K562 (cell line): ENCODE measurements at regions not wholly inside any gene's neighbourhood (a gene's known extent, or its start where the extent isn't known, plus 50 kb on each side); places are given as distances from the start of the nearest gene placed in this dataset.

Source experiments
- ATAC-seq: fragments of 200-7000 bp; cut with Tn5 transposase; 3 replicates; pipeline ENCODE4 v1.9.1; 2020; ENCODE audit warnings: moderate library complexity
- BruUV-seq: library from RNA; stranded (reverse); fragments of 400-500 nt; replicated peaks from 2 replicates; lab custom pipeline; 2021; lab: Mats Ljungman, UMichigan
- CTCF ChIA-PET: fragments of 300-600 bp; formaldehyde crosslinking; extraction: SDS; loops from one replicate; lab custom pipeline; 2021; ENCODE audit warnings: low intra/inter-chr PET ratio; lab: Yijun Ruan, JAX
- POLR2A ChIA-PET: fragments of 300-600, 350-650 bp; sonication (Branson Sonifier 250); formaldehyde crosslinking; extraction: SDS; loops from one replicate; lab custom pipeline; 2021; ENCODE audit warnings: antibody characterized with exemption, inconsistent platforms; lab: Yijun Ruan, JAX
- DNase-seq, 4 experiments: peaks; one replicate each; pipeline versions ENCODE4 v3.0.0 to v3.0.0-alpha.2; 2011 to 2018; ENCODE audit warnings: low spot score in 3 of 4, mixed read lengths in 3 of 4; ENCODE audit errors: extremely low read depth in 1 of 4
- FAIRE-seq: peaks from 2 replicates; lab custom pipeline; 2011; peaks lifted over from hg19 to GRCh38; lab: Jason Lieb, UNC
- H2AFZ ChIP-seq: 2 replicates; pipeline ENCODE4 v1.6.0; 2011; ENCODE audit warnings: low read depth, low read length, control low read depth, inconsistent platforms
- H3K27ac ChIP-seq: fragments of 200-600 bp; 3 replicates; pipeline ENCODE4 v1.8.0; 2011; ENCODE audit warnings: low read depth, mild to moderate bottlenecking, control low read depth, inconsistent platforms, low read length, moderate library complexity, mixed read lengths; ENCODE audit errors: extremely low read depth
- H3K27me3 ChIP-seq, 2 experiments: fragments of 300-600 bp in 1 of 2; 2 replicates in 1 of 2; 3 replicates in 1 of 2; pipeline versions ENCODE4 v1.6.0 to v1.8.0; 2011; ENCODE audit warnings: inconsistent platforms in 2 of 2, low read length in 2 of 2, mild to moderate bottlenecking in 1 of 2, mixed read lengths in 1 of 2, moderate library complexity in 1 of 2; ENCODE audit not compliant: control insufficient read depth in 2 of 2, insufficient read depth in 2 of 2
- H3K36me3 ChIP-seq: fragments of 300-600 bp; 3 replicates; pipeline ENCODE4 v1.8.0; 2011; ENCODE audit warnings: mild to moderate bottlenecking, low read length, inconsistent platforms; ENCODE audit not compliant: control insufficient read depth, insufficient read depth
- H3K4me1 ChIP-seq, 2 experiments: fragments of 200-600 bp in 1 of 2; replicated peaks in 1 of 2; 2 replicates in 1 of 2; 3 replicates in 1 of 2; pipeline versions ENCODE4 v1.5.1 to v1.8.0; 2011; ENCODE audit warnings: inconsistent platforms in 2 of 2, low read length in 2 of 2, mild to moderate bottlenecking in 1 of 2, mixed read lengths in 1 of 2, moderate library complexity in 1 of 2; ENCODE audit not compliant: control insufficient read depth in 2 of 2, insufficient read depth in 2 of 2
- H3K4me2 ChIP-seq: 2 replicates; pipeline ENCODE4 v1.6.1; 2011; ENCODE audit warnings: low read length, control low read depth, inconsistent platforms, mixed read lengths; ENCODE audit not compliant: insufficient read depth
- H3K4me3 ChIP-seq: fragments of 200-600 bp; sonication (generic), shearing (Covaris generic); 2 replicates; pipeline ENCODE4 v1.5.1; 2016; ENCODE audit warnings: control low read depth, inconsistent platforms
- H3K79me2 ChIP-seq: fragments of 200-600 bp; 3 replicates; pipeline ENCODE4 v1.8.0; 2011; ENCODE audit warnings: low read length, inconsistent platforms; ENCODE audit not compliant: control insufficient read depth, insufficient read depth
- H3K9ac ChIP-seq, 2 experiments: 2 replicates each; pipeline versions ENCODE4 v1.6.0 to v1.6.1; 2011; ENCODE audit warnings: low read depth in 2 of 2, low read length in 2 of 2, control low read depth in 1 of 2, inconsistent platforms in 1 of 2, mild to moderate bottlenecking in 1 of 2, mixed read lengths in 1 of 2; ENCODE audit not compliant: insufficient read depth in 1 of 2
- H3K9me1 ChIP-seq: one replicate; pipeline ENCODE4 v1.6.0; 2011; ENCODE audit warnings: inconsistent platforms, mild to moderate bottlenecking, low read length, moderate library complexity; ENCODE audit not compliant: control insufficient read depth, insufficient read depth
- H3K9me3 ChIP-seq: replicated peaks from 2 replicates; pipeline ENCODE4 v1.5.1; 2011; ENCODE audit warnings: low read depth, low read length, inconsistent platforms; ENCODE audit not compliant: control insufficient read depth, insufficient read depth
- H4K20me1 ChIP-seq: replicated peaks from 2 replicates; pipeline ENCODE4 v1.6.1; 2011; ENCODE audit warnings: low read length, inconsistent platforms, mixed read lengths; ENCODE audit not compliant: control insufficient read depth, insufficient read depth
- HDAC6 ChIP-seq: IDR thresholded peaks from 2 replicates; pipeline ENCODE4 v1.6.1; 2012; ENCODE audit warnings: low read depth, mild to moderate bottlenecking, control low read depth, inconsistent platforms, low read length, moderate library complexity
- HOXB6 ChIP-seq: fragments of 250-450 bp; sonication (Bioruptor Pico); IDR thresholded peaks from 2 replicates; pipeline ENCODE4 v1.5.1; 2022; ENCODE audit warnings: mild to moderate bottlenecking, borderline replicate concordance
- KDM1A ChIP-seq, 2 experiments: fragments of 450-650 bp; IDR thresholded peaks; 2 replicates each; pipeline ENCODE4 v1.6.1; 2016; ENCODE audit warnings: mild to moderate bottlenecking in 2 of 2
- RBM22 ChIP-seq: fragments of 200-400 bp; formaldehyde crosslinking; IDR thresholded peaks from 2 replicates; pipeline ENCODE4 v1.6.1; 2018; ENCODE audit warnings: low read length, low read depth; ENCODE audit not compliant: poor library complexity, severe bottlenecking
- RFX5 ChIP-seq: IDR thresholded peaks from 2 replicates; pipeline ENCODE4 v1.6.1; 2011; ENCODE audit warnings: low read depth, mild to moderate bottlenecking, improper control_type of control experiment, low read length
- SNRNP70 ChIP-seq: fragments of 200-400 bp; formaldehyde crosslinking; optimal IDR thresholded peaks from 2 replicates; pipeline ENCODE3; 2017; ENCODE audit warnings: low read depth, low read length
- ZNF274 ChIP-seq: IDR thresholded peaks from 2 replicates; pipeline ENCODE4 v1.6.1; 2011; ENCODE audit warnings: low read depth, mild to moderate bottlenecking, low read length, moderate library complexity, borderline replicate concordance
- ZNF764 ChIP-seq: fragments of 250-450 bp; sonication (Bioruptor Pico); IDR thresholded peaks from 2 replicates; pipeline ENCODE4 v1.4.0; 2020; ENCODE audit warnings: low read depth, mild to moderate bottlenecking, moderate library complexity
- WGBS: fragments of 100-300 bp; shearing (Covaris generic); methylation state at CpG from one replicate; pipeline ENCODE4 v1.1.6; 2016; ENCODE audit warnings: low coverage, mixed read lengths; ENCODE audit not compliant: insufficient coverage; ENCODE audit errors: missing lambda C conversion rate; 5-methylcytosine and 5-hydroxymethylcytosine counted together
- in situ Hi-C: fragments of 300-500 bp; cut with MboI; formaldehyde crosslinking; loops from 4 replicates; pipeline ENCODE4 v1.15.0; 2018; ENCODE audit warnings: inconsistent platforms, mixed read lengths
- intact Hi-C: fragments of 100-400 bp; cut with micrococcal nuclease; formaldehyde crosslinking; loops from 2 replicates; pipeline ENCODE4 v1.14.2; 2022
- TF ChIP-seq, protein P1 (sequence below): fragments of 250-450 bp; sonication (Bioruptor Pico); IDR thresholded peaks from 2 replicates; pipeline ENCODE4 v1.5.0; 2021
- TF ChIP-seq, protein P2 (sequence below): sonication (generic); formaldehyde crosslinking; IDR thresholded peaks from 2 replicates; pipeline ENCODE4 v1.8.0; 2022; ENCODE audit warnings: mild to moderate bottlenecking, missing genetic modification reagents

DNA sequence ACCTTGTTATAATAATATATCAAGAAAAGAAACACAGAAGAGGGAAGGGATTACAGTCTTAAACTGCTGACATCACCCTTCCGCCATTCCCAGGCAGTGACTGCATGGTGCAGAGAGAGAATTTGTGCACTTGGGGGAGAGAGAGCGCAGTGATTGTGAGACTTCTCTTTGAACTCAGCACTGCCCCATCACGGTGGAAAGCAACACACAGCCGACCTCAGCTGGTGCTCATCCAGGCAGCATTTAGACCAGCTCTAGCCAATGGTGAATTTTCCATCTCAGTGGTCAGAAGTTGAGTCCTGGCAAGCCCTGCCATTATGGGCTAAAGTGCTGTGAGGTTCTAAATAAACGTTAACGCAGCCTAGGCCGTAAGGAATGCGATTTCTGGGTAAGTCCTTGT lies 1681.5 kb downstream of the EFNB2 start:
- no TSS peak for BruUV-seq
- no peaks in the 10 kb centered on the region for H3K27me3 ChIP-seq
- no peak overlapping the region for H2AFZ ChIP-seq
- ChIA-PET POLR2A (no interaction called here), CTCF (no interaction called here)
- in situ Hi-C loops (no loop called here), intact Hi-C loops (no loop called here)
- H3K79me2 ChIP-seq: no peaks in the 10 kb centered on the region
- H3K9ac ChIP-seq: no peak overlapping the region
- no peak for FAIRE-seq
- no peak for ATAC-seq
- H3K27ac ChIP-seq: no peak overlapping the region
- H3K4me1 ChIP-seq: no peaks in the 10 kb centered on the region
- no peaks in the 10 kb centered on the region for H3K36me3 ChIP-seq
- no peaks in the 10 kb centered on the region for H3K9me3 ChIP-seq
- WGBS: 1% methylated on average over 8 of the region's 8 CpGs
- DNase-seq: no peak
- H3K4me3 ChIP-seq: no peak overlapping the region
- TF ChIP-seq SNRNP70 (no peak), RFX5 (no peak), HOXB6 (CRISPR knock-in tag) (no peak), RBM22 (no peak), KDM1A (IDR thresholded peaks at IDR 0.05) (no peak), ZNF274 (no peak), HDAC6 (no peak), ZNF764 (CRISPR knock-in tag) (no peak)
- TF ChIP-seq, protein P1, sequence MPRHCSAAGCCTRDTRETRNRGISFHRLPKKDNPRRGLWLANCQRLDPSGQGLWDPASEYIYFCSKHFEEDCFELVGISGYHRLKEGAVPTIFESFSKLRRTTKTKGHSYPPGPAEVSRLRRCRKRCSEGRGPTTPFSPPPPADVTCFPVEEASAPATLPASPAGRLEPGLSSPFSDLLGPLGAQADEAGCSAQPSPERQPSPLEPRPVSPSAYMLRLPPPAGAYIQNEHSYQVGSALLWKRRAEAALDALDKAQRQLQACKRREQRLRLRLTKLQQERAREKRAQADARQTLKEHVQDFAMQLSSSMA (CRISPR knock-in tag): no peak
- TF ChIP-seq, protein P2, sequence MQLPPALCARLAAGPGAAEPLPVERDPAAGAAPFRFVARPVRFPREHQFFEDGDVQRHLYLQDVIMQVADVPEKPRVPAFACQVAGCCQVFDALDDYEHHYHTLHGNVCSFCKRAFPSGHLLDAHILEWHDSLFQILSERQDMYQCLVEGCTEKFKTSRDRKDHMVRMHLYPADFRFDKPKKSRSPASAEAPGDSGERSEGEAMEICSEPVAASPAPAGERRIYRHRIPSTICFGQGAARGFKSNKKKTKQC (CRISPR knock-in tag): no peak
- H3K9me1 ChIP-seq: no peaks in the 10 kb centered on the region
- H3K4me2 ChIP-seq: no peak overlapping the region
- H4K20me1 ChIP-seq: no peaks in the 10 kb centered on the region
